ENCODE measurements at regions not wholly inside any gene's neighbourhood (a gene's known extent, or its start where the extent isn't known, plus 50 kb on each side); places are given as distances from the start of the nearest gene placed in this dataset.

DNA sequence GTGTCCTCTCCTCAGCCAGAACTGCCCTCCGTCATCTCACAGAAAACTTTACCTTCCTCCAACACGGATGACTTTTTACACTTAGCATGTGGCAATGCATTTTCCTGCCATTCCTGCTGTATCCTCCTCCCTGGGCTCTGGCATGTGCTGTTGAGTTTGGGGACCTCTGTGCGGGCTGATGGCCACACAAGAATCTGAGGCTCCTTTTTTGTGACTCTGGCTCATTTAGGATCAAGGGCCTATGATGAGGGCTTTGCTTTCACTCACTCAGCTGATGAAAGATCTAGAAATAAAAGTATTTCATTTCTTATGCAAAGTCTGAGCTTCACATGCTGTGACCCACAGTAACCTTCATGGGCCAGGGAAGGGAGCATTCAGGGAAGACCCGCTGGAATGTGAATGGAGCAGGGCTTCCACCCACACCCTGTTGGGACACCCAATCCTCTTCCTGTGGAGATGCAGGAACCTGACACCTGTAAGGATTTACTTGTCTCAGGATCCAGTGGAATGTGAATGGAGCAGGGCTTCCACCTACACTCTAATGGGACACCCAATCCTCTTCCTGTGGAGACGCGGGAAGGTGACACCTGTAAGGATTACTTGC, 500.3 kb upstream of the MKI67 start (continued):
- TF ChIP-seq ZFP30 (CRISPR knock-in tag; IDR thresholded peaks at IDR 0.05; ENCODE audit: borderline replicate concordance) (no peak), AFF4 (CRISPR knock-in tag; IDR thresholded peaks at IDR 0.05) (no peak)

DNA sequence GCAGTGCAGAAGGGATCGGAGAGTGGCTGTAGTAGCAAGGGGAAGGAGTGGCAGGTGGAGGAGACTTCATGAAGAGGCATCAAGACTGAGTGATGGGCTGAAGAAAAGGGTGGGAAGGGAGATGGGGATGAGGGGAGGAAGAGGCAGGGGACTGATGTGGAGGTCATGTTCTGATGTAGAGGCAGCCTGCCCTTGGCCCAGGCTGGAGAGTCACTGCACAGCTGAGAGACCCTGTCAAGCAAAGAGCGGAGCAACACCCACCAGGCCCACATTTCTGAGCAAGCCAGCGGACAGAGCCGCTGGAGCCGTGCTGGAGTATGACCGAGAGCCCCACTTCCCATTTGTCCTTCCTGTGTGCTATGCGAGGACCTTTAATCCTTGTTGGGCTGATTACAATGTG, 501.6 kb upstream of the MKI67 start:
- Histone ChIP-seq H4K20me1 (replicated peaks; ENCODE audit: control insufficient read depth, insufficient read depth, low read length) (no peaks in the 10 kb centered on the region), H3K36me3 (ENCODE audit: control insufficient read depth, insufficient read depth, low read length) (no peaks in the 10 kb centered on the region), H3K79me2 (ENCODE audit: control insufficient read depth, insufficient read depth, low read length) (no peaks in the 10 kb centered on the region), H3K27ac (ENCODE audit: extremely low read depth, low read depth, low read length) (no peak overlapping the region), H3K4me2 (ENCODE audit: insufficient read depth, low read length) (no peak overlapping the region), H2AFZ (ENCODE audit: low read depth, low read length) (no peak overlapping the region), H3K9me3 (replicated peaks; ENCODE audit: control insufficient read depth, insufficient read depth, low read depth, low read length) (peaks cover 2% of the 10 kb centered on the region; the same call in 1 of the 2 replicates), H3K4me1 (replicated peaks in 1 of 2; ENCODE audit: control insufficient read depth in 2 of 2, insufficient read depth in 2 of 2, low read length in 2 of 2) (peaks cover 17 to 18% of the 10 kb centered on the region in 2 experiments; a peak in 4 of 5 replicates), H3K4me3 (no peak overlapping the region), H3K9ac (ENCODE audit: insufficient read depth in 1 of 2, low read depth in 2 of 2, low read length in 2 of 2) (no peak overlapping the region), H3K27me3 (ENCODE audit: control insufficient read depth in 2 of 2, insufficient read depth in 2 of 2, low read length in 2 of 2) (no peaks in the 10 kb centered on the region), H3K9me1 (ENCODE audit: control insufficient read depth, insufficient read depth, low read length) (no peaks in the 10 kb centered on the region)
- WGBS (ENCODE audit: insufficient coverage, low coverage, missing lambda C conversion rate) = 98% methylated on average over 6 of the region's 7 CpGs
- no peak for FAIRE-seq
- intact Hi-C loops (cut with micrococcal nuclease) (no loop called here), in situ Hi-C loops (cut with MboI) (no loop called here)
- ChIA-PET CTCF (ENCODE audit: low intra/inter-chr PET ratio) (no interaction called here), POLR2A (no interaction called here)
- DNase-seq (ENCODE audit: extremely low read depth in 1 of 4, low spot score in 3 of 4) = no peak
- no peak for ATAC-seq
- BruUV-seq (replicated peaks) = no TSS peak
- TF ChIP-seq SMARCA4 (IDR thresholded peaks at IDR 0.05) (no peak), ATF7 (IDR thresholded peaks at IDR 0.05) (no peak), GTF2F1 (IDR thresholded peaks at IDR 0.05; ENCODE audit: low read depth, low read length) (no peak), HMBOX1 (IDR thresholded peaks at IDR 0.05) (no peak), ZNF431 (CRISPR knock-in tag; IDR thresholded peaks at IDR 0.05) (no peak), ZNF696 (CRISPR knock-in tag; conservative IDR thresholded peaks at IDR 0.05) (no peak), ZBTB34 (CRISPR knock-in tag; IDR thresholded peaks at IDR 0.05) (no peak), ETV6 (IDR thresholded peaks at IDR 0.05; ENCODE audit: borderline replicate concordance in 1 of 2, low read depth in 2 of 2, low read length in 1 of 2) (no peak), ETV6 (CRISPR knock-in tag; IDR thresholded peaks at IDR 0.05; ENCODE audit: borderline replicate concordance) (no peak), TAF7 (tag; IDR thresholded peaks at IDR 0.05) (no peak)

Data from K562 (cell line).